ENCODE measurements at regions not wholly inside any gene's neighbourhood (a gene's known extent, or its start where the extent isn't known, plus 50 kb on each side); places are given as distances from the start of the nearest gene placed in this dataset.

GRCh38 chr1:14371771-14372497, 226.6 kb upstream of the KAZN start:
- TF ChIP-seq, protein P1, sequence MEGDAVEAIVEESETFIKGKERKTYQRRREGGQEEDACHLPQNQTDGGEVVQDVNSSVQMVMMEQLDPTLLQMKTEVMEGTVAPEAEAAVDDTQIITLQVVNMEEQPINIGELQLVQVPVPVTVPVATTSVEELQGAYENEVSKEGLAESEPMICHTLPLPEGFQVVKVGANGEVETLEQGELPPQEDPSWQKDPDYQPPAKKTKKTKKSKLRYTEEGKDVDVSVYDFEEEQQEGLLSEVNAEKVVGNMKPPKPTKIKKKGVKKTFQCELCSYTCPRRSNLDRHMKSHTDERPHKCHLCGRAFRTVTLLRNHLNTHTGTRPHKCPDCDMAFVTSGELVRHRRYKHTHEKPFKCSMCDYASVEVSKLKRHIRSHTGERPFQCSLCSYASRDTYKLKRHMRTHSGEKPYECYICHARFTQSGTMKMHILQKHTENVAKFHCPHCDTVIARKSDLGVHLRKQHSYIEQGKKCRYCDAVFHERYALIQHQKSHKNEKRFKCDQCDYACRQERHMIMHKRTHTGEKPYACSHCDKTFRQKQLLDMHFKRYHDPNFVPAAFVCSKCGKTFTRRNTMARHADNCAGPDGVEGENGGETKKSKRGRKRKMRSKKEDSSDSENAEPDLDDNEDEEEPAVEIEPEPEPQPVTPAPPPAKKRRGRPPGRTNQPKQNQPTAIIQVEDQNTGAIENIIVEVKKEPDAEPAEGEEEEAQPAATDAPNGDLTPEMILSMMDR (conservative IDR thresholded peaks at IDR 0.05 in 1 of 2, IDR thresholded peaks at IDR 0.05 in 1 of 2; ENCODE audit: extremely low read depth in 1 of 2, insufficient read depth in 1 of 2, low read depth in 1 of 2, low read length in 2 of 2): no peak
- TF ChIP-seq EZH2 (IDR thresholded peaks at IDR 0.05; ENCODE audit: borderline replicate concordance, low read length): no peak

Data from mammary epithelial cell (primary cell).